GM12872 (cell line): ENCODE measurements at regions not wholly inside any gene's neighbourhood (a gene's known extent, or its start where the extent isn't known, plus 50 kb on each side); places are given as distances from the start of the nearest gene placed in this dataset.

Experiments used
- TF ChIP-seq, protein P1 (sequence below): IDR thresholded peaks from 3 replicates; pipeline ENCODE4 v1.5.1; 2011; ENCODE audit warnings: low read depth, mild to moderate bottlenecking, low read length, moderate library complexity; ENCODE audit not compliant: insufficient read depth

GRCh38 chr9:31837211-31837610, 547.2 kb upstream of the ACO1 start:
- TF ChIP-seq, protein P1, sequence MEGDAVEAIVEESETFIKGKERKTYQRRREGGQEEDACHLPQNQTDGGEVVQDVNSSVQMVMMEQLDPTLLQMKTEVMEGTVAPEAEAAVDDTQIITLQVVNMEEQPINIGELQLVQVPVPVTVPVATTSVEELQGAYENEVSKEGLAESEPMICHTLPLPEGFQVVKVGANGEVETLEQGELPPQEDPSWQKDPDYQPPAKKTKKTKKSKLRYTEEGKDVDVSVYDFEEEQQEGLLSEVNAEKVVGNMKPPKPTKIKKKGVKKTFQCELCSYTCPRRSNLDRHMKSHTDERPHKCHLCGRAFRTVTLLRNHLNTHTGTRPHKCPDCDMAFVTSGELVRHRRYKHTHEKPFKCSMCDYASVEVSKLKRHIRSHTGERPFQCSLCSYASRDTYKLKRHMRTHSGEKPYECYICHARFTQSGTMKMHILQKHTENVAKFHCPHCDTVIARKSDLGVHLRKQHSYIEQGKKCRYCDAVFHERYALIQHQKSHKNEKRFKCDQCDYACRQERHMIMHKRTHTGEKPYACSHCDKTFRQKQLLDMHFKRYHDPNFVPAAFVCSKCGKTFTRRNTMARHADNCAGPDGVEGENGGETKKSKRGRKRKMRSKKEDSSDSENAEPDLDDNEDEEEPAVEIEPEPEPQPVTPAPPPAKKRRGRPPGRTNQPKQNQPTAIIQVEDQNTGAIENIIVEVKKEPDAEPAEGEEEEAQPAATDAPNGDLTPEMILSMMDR, result no peak

DNA sequence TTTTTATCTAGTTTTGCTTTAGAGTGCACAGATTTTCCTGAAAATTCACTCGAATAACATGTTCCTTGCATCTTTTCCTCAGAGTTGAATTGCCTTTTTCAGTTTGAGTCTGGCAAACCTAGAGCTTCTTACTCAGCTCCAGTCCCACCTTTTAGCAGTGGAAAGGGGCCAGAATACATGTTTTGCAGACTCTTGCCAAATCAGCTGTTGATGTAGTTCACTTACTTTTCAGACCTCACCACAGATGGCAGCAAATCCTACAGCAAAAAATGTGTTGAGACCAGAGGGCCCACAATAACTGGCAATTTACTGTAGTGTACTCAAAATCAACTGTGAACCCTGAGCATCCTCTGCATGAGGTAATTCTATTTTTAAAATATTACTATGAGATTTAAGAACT, 545.2 kb upstream of the ACO1 start:
- TF ChIP-seq, protein P1, result 0 out of 3 replicates have a peak, but pooled peaks have one; percentile 10

DNA sequence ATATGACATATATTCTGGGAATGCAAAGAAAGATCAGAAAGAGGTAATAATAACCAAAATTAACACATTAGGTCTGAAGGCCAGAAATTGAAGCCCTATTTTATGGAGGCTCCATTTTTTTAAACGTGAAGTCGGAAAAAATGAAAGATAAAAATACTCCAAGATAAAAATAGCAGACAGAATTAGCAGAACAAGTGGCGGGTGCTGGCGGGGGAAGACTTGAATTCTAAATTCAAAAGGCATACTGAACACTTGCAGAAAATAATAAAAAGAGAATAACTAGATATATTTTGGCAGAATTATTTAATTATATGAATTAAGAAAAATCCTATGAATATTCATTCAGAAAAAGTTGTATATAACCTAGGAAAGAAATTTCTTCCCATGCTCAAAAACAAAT, 543.7 kb upstream of the ACO1 start:
- TF ChIP-seq, protein P1, result no peak

DNA sequence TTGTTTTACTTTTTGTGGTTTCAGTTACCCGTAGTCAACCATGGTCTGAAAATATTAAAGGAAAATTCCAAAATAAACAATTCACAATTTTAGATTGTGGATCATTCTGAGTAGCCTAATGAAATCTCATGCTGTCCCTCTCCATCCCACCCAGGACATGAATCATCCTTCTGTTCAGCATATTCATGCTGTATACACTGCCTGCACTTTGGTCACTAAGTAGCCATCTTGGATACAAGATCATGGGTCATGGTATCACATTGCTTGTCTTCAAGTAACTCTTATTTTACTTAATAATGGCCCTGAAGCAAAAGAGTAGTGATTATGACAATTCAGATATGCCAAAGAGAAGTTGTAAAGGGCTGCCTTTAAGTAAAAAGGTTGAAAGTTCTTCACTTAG, 536.5 kb upstream of the ACO1 start:
- TF ChIP-seq, protein P1, result no peak

DNA sequence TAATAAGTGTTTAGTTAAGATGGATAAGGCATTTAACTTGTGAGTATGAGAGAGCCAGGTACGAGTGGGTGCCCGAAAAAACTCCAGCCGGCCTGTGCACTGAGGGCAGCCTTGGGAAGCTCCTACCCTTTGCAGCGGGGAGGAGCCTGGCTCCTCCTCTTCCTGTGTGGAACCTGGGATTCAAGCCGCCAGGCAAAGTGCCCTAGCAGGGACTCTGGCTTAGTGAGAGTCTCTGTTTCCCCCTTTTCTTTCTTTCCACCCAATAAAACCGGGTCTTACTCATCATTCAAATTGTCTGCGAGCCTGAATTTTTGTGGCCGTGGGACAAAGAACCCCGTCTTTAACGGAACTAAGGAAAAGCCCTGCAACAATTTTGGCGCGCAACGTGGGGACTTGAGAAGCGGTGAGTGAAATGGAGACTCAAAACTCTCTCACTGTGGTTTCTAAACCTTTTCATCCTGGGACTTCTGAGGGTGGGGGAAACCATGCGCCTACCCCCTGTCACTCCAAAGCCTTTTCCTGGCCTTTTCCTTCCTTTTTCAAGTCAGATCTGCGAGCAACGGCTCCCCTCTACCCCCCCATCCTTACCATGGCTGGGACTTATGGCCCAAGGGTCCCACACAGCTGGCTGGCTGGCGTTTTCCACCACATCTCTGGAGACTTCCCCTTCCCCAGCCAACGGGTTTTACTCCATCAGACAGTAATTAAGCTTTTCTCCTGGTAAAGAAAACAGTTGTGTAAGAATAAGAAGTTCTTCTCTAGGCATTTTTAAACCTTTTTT, 535.7 kb upstream of the ACO1 start:
- TF ChIP-seq, protein P1, result no peak

DNA sequence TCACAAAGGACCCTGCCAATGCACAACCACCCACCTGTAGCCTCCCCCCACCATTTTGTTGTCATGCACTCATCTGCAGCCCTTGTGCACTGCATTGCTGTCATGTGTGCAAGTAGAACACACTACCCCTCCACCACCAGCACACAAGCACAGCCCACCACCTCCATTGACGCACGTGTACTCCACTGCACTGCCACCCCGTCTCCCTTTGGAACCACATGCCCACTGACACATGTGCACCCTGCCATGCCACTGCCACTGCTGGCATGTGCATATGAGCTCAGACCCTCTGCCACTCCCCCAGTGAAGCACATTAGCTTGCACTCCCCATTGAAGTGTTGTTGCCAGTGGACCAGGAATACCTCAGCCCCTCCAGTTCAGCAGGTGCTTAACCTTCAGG, 530.3 kb upstream of the ACO1 start:
- TF ChIP-seq, protein P1, result no peak

DNA sequence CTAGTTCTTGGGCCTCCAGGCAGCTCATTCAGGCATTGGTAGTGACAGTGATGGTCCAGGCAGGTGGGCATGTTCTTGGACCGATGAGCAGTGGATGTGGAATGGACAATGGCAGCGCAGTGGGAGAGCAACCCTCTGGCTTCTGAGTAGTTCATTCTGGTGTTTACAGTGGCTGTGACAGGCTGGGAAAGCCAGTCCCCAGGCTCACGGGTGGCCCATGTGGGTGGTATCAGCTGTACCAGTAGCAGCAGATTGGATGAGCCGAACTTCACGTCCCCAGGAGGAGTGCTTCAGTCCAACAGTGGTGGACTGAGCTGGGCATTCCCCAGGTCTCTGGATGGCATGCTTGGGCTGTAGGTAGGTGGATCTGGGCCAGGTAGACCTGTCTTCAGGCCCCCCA, 515.6 kb upstream of the ACO1 start:
- TF ChIP-seq, protein P1, result no peak
